ENCODE measurements at regions not wholly inside any gene's neighbourhood (a gene's known extent, or its start where the extent isn't known, plus 50 kb on each side); places are given as distances from the start of the nearest gene placed in this dataset.

DNA sequence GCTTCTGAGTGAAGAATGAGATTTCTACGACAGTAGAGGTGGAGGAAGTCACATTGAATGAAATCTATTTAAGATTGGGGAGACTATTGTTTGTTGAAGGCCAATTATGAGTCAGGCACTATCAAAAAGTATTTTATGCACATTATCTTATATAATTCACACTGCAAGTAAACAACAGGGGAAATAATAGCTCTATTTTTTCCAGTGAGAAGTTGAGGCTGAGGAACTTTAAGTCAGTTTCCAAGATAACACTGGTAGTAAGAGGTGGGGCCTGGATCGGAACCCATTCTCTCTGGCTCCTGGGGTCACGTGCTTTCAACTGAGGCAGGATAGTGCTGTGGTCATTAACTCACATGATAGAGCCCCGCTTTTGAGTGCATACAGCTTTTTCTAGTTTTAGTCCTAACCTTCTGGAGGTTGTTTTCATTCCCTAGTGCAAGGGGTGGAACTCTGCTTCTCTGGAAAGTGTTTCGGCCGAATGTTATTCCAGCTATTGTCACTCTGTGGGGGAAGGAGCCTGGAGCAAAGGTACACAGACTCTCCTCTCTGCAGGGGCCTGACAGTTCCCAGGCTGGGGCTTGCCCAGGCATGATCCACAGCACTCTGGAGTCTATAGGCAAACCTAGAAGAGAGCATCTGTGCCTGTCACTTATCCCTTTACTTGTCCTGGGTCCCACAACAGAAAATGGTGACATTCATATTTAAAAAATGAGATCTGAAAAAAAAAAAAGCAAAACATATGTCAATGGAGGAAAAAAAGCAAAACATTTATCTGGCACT, 352.4 kb upstream of the ACTBL2 start:
- TF ChIP-seq, protein P1, sequence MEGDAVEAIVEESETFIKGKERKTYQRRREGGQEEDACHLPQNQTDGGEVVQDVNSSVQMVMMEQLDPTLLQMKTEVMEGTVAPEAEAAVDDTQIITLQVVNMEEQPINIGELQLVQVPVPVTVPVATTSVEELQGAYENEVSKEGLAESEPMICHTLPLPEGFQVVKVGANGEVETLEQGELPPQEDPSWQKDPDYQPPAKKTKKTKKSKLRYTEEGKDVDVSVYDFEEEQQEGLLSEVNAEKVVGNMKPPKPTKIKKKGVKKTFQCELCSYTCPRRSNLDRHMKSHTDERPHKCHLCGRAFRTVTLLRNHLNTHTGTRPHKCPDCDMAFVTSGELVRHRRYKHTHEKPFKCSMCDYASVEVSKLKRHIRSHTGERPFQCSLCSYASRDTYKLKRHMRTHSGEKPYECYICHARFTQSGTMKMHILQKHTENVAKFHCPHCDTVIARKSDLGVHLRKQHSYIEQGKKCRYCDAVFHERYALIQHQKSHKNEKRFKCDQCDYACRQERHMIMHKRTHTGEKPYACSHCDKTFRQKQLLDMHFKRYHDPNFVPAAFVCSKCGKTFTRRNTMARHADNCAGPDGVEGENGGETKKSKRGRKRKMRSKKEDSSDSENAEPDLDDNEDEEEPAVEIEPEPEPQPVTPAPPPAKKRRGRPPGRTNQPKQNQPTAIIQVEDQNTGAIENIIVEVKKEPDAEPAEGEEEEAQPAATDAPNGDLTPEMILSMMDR (IDR thresholded peaks at IDR 0.05 in 8 of 11, conservative IDR thresholded peaks at IDR 0.05 in 3 of 11), result no peak
- no peak for TF ChIP-seq POLR2AphosphoS5 (IDR thresholded peaks at IDR 0.05)

All from spleen (tissue), 7 donors.